Endothelial cell of umbilical vein (primary cell): ENCODE measurements at regions not wholly inside any gene's neighbourhood (a gene's known extent, or its start where the extent isn't known, plus 50 kb on each side); places are given as distances from the start of the nearest gene placed in this dataset.

Experiments
- BruUV-seq: library from RNA; stranded (reverse); fragments of 400-500 nt; replicated peaks from 2 replicates; lab custom pipeline; 2021; lab: Mats Ljungman, UMichigan
- CTCF ChIA-PET: fragments of 300-600, 350-600 bp; sonication (Branson Sonifier 250); formaldehyde crosslinking; loops from one replicate; lab custom pipeline; 2021; ENCODE audit warnings: antibody characterized with exemption, inconsistent platforms; lab: Charles Lee
- POLR2A ChIA-PET: fragments of 300-600, 350-600 bp; sonication (Branson Sonifier 250); formaldehyde crosslinking; loops from one replicate; lab custom pipeline; 2021; ENCODE audit warnings: antibody characterized with exemption, inconsistent platforms; lab: Charles Lee
- DNase-seq: peaks from one replicate; pipeline ENCODE4 v3.0.0-alpha.2; 2011; ENCODE audit warnings: low read depth, low spot score
- FAIRE-seq: peaks from 2 replicates; lab custom pipeline; 2011; peaks lifted over from hg19 to GRCh38; lab: Jason Lieb, UNC
- H2AFZ ChIP-seq: 2 replicates; pipeline ENCODE4 v1.6.0; 2012; ENCODE audit warnings: low read depth, low read length, control low read depth, inconsistent platforms
- H3K27ac ChIP-seq: 2 replicates; pipeline ENCODE4 v1.5.1; 2011; ENCODE audit warnings: low read depth, mild to moderate bottlenecking, control low read depth, low read length, moderate library complexity; ENCODE audit not compliant: insufficient read depth
- H3K27me3 ChIP-seq, 2 experiments: 2 replicates each; pipeline versions ENCODE4 v1.6.0 to v1.6.1; 2011; ENCODE audit warnings: low read length in 2 of 2, mixed read lengths in 1 of 2; ENCODE audit not compliant: control insufficient read depth in 2 of 2, insufficient read depth in 2 of 2
- H3K36me3 ChIP-seq, 2 experiments: 2 replicates in 1 of 2; 3 replicates in 1 of 2; pipeline ENCODE4 v1.5.1; 2011; ENCODE audit warnings: low read length in 2 of 2, mild to moderate bottlenecking in 1 of 2, moderate library complexity in 1 of 2; ENCODE audit not compliant: control insufficient read depth in 2 of 2, insufficient read depth in 2 of 2; ENCODE audit errors: extremely low read depth in 1 of 2
- H3K4me1 ChIP-seq: 3 replicates; pipeline ENCODE4 v1.5.1; 2011; ENCODE audit warnings: mild to moderate bottlenecking, low read length; ENCODE audit not compliant: control insufficient read depth, insufficient read depth; ENCODE audit errors: extremely low read depth
- H3K4me2 ChIP-seq: 2 replicates; pipeline ENCODE4 v1.6.1; 2011; ENCODE audit warnings: low read length, control low read depth, mixed read lengths; ENCODE audit not compliant: insufficient read depth
- H3K4me3 ChIP-seq, 3 experiments: fragments of 200-600 bp in 1 of 3; sonication (generic), shearing (Covaris generic) in 1 of 3; replicated peaks in 1 of 3; 2 replicates each; pipeline ENCODE4 v1.5.1; 2011 to 2016; ENCODE audit warnings: control low read depth in 3 of 3, low read length in 3 of 3, mild to moderate bottlenecking in 2 of 3, inconsistent platforms in 1 of 3, low read depth in 1 of 3, moderate library complexity in 1 of 3; ENCODE audit not compliant: insufficient read depth in 1 of 3
- H3K79me2 ChIP-seq: 2 replicates; pipeline ENCODE4 v1.6.0; 2012; ENCODE audit warnings: low read length, inconsistent platforms; ENCODE audit not compliant: control insufficient read depth, insufficient read depth
- H3K9ac ChIP-seq: replicated peaks from 2 replicates; pipeline ENCODE3; 2011; ENCODE audit warnings: low read length, control low read depth; ENCODE audit not compliant: insufficient read depth; ENCODE audit errors: extremely low read depth
- H3K9me1 ChIP-seq: replicated peaks from 3 replicates; pipeline ENCODE4 v1.6.0; 2011; ENCODE audit warnings: mild to moderate bottlenecking, low read length; ENCODE audit not compliant: control insufficient read depth, insufficient read depth; ENCODE audit errors: extremely low read depth
- H3K9me3 ChIP-seq: replicated peaks from 2 replicates; pipeline ENCODE4 v1.5.1; 2012; ENCODE audit warnings: low read length, inconsistent platforms; ENCODE audit not compliant: control insufficient read depth, insufficient read depth
- H4K20me1 ChIP-seq: replicated peaks from 2 replicates; pipeline ENCODE3; 2011; ENCODE audit warnings: mild to moderate bottlenecking, low read length; ENCODE audit not compliant: control insufficient read depth, insufficient read depth; ENCODE audit errors: extremely low read depth
- CTCF ChIP-seq, 2 donors: IDR thresholded peaks; 1 replicate in 1 of 2; 2 replicates in 1 of 2; pipeline ENCODE4 v1.5.1; 2011; ENCODE audit warnings: low read length in 2 of 2, mild to moderate bottlenecking in 2 of 2, moderate library complexity in 2 of 2, control low read depth in 1 of 2, inconsistent platforms in 1 of 2, low read depth in 1 of 2; ENCODE audit not compliant: insufficient read depth in 1 of 2; ENCODE audit errors: extremely low read depth in 1 of 2
- EZH2 ChIP-seq: IDR thresholded peaks from 2 replicates; pipeline ENCODE4 v1.6.1; 2012; ENCODE audit warnings: borderline replicate concordance, low read depth, mild to moderate bottlenecking, moderate library complexity, low read length, inconsistent platforms; ENCODE audit not compliant: severe bottlenecking
- FOS ChIP-seq: IDR thresholded peaks from 2 replicates; pipeline ENCODE4 v1.6.1; 2011; ENCODE audit warnings: mild to moderate bottlenecking, low read length, moderate library complexity, borderline replicate concordance; ENCODE audit not compliant: insufficient read depth
- GATA2 ChIP-seq: IDR thresholded peaks from 2 replicates; pipeline ENCODE4 v1.7.0; 2011; ENCODE audit warnings: low read depth, mild to moderate bottlenecking, moderate library complexity, mixed read lengths, low read length; ENCODE audit not compliant: insufficient read length, insufficient read depth
- JUN ChIP-seq: IDR thresholded peaks from 2 replicates; pipeline ENCODE4 v1.6.1; 2011; ENCODE audit warnings: borderline replicate concordance, low read depth; ENCODE audit not compliant: insufficient read length, insufficient read depth
- MYC ChIP-seq: IDR thresholded peaks from one replicate; pipeline ENCODE4 v1.6.1; 2011; ENCODE audit warnings: mild to moderate bottlenecking, low read depth, low read length
- POLR2A ChIP-seq: IDR thresholded peaks from 2 replicates; pipeline ENCODE4 v1.6.1; 2012; ENCODE audit warnings: low read depth, mild to moderate bottlenecking, control low read depth, low read length
- POLR2AphosphoS5 ChIP-seq: IDR thresholded peaks from 2 replicates; pipeline ENCODE4 v1.6.1; 2012; ENCODE audit warnings: low read depth, mild to moderate bottlenecking, control low read depth, low read length, moderate library complexity; ENCODE audit not compliant: insufficient read depth
- dilution Hi-C: fragments of 300-500 bp; cut with MboI; formaldehyde crosslinking; loops from one replicate; pipeline ENCODE4 v1.15.0; 2019; ENCODE audit warnings: low sequenced_read_pairs; ENCODE audit not compliant: extremely low pct_ligation_motif_present
- intact Hi-C: fragments of 100-400 bp; cut with micrococcal nuclease; formaldehyde crosslinking; loops from one replicate; pipeline ENCODE4 v1.10.0; 2022
- TF ChIP-seq, protein P1 (sequence below): IDR thresholded peaks from 2 replicates; pipeline ENCODE4 v1.6.1; 2011; ENCODE audit not compliant: insufficient read depth, insufficient read length

GRCh38 chr6:82589509-82590206 lies 226.0 kb downstream of the TPBG start:
- no TSS peak for BruUV-seq
- Histone ChIP-seq H3K4me3 (no peak overlapping the region), H3K4me1 (no peaks in the 10 kb centered on the region), H3K4me2 (no peak overlapping the region), H3K79me2 (no peaks in the 10 kb centered on the region), H3K27ac (no peak overlapping the region), H3K9ac (no peak overlapping the region), H3K9me3 (no peaks in the 10 kb centered on the region), H4K20me1 (no peaks in the 10 kb centered on the region), H2AFZ (no peak overlapping the region), H3K36me3 (no peaks in the 10 kb centered on the region), H3K27me3 (no peaks in the 10 kb centered on the region), H3K9me1 (no peaks in the 10 kb centered on the region)
- ChIA-PET POLR2A (no interaction called here), CTCF (no interaction called here)
- intact Hi-C loops (loop anchor here (5.0 kb wide), 1 partner anchor 317 kb away; no protein-coding TSS in a partner anchor), dilution Hi-C loops (no loop called here)
- DNase-seq (peak; percentile 3), FAIRE-seq (no peak)
- TF ChIP-seq, protein P1, sequence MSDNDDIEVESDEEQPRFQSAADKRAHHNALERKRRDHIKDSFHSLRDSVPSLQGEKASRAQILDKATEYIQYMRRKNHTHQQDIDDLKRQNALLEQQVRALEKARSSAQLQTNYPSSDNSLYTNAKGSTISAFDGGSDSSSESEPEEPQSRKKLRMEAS: no peak
- TF ChIP-seq EZH2: no peak

DNA sequence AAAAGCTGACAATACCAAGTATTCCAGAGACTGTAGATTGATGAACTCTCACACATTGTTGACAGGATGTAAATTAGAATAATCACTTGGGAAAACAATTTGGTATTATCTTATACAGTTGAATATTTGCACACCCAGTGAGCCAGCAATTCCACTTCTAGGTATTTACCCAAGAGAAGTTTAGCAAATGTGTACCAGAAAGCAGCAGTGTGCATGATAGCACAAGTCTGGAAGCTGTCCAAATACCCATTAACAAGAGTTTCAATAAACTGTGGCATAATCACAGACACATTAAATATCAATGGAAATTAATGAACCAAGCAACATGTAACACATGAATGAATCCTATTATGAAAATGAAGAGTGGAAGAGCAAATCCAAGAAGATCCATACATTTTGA lies 233.6 kb downstream of the TPBG start:
- dilution Hi-C loops: no loop called here

More for the DNA sequence above, 233.6 kb downstream of the TPBG start:
- H3K4me1 ChIP-seq: no peaks in the 10 kb centered on the region
- H3K27ac ChIP-seq: no peak overlapping the region
- ChIA-PET CTCF (no interaction called here), POLR2A (no interaction called here)
- no peaks in the 10 kb centered on the region for H3K9me1 ChIP-seq
- no peaks in the 10 kb centered on the region for H3K27me3 ChIP-seq
- BruUV-seq: no TSS peak
- H3K79me2 ChIP-seq: no peaks in the 10 kb centered on the region
- DNase-seq (no peak), FAIRE-seq (no peak)
- TF ChIP-seq, protein P1: no peak
- TF ChIP-seq GATA2 (no peak), POLR2A (no peak), FOS (no peak), EZH2 (no peak), CTCF (IDR thresholded peaks at IDR 0.05; ENCODE audit: extremely low read depth in 1 of 2, insufficient read depth in 1 of 2, low read depth in 1 of 2, low read length in 2 of 2) (no peak), MYC (no peak), POLR2AphosphoS5 (no peak), JUN (no peak)
- H2AFZ ChIP-seq: no peak overlapping the region
- H3K4me2 ChIP-seq: no peak overlapping the region
- H3K4me3 ChIP-seq: no peak overlapping the region
- no peak overlapping the region for H3K9ac ChIP-seq
- no peaks in the 10 kb centered on the region for H3K9me3 ChIP-seq
- no peaks in the 10 kb centered on the region for H4K20me1 ChIP-seq
- intact Hi-C loops: no loop called here
- no peaks in the 10 kb centered on the region for H3K36me3 ChIP-seq
